ENCODE measurements at regions not wholly inside any gene's neighbourhood (a gene's known extent, or its start where the extent isn't known, plus 50 kb on each side); places are given as distances from the start of the nearest gene placed in this dataset.
A peak's percentile ranks its signal among the peaks of the same experiment; 100 is the strongest.

DNA sequence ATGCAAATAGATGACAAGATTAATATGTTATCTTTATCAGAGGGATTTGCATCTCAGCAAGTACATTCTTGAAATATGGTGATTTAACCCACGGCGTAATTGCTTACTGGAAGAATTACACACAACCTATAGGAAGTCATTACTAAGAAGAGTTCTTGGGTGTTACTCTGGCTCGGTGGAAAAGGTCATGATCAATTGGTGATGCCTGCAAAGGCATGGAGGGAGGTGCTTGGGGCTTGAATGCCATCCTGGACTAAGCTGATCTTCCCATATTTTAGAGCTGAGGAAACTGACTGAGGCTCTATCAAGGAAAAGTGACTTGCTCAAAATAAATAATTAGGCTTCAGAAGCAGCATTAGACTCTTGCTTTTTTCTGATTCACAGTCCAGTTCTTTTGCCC, 137.5 kb upstream of the JUN start:
- peaks cover 17 to 26% of the 10 kb centered on the region in 2 donors for H3K4me1 ChIP-seq
- peak overlapping the region in 1 of 3 donors; percentile 76 for H3K27ac ChIP-seq
- H3K36me3 ChIP-seq: no peaks in the 10 kb centered on the region
- H3K27me3 ChIP-seq: no peaks in the 10 kb centered on the region
- H3K9me3 ChIP-seq: no peaks in the 10 kb centered on the region
- H3K4me3 ChIP-seq (replicated peaks in 1 of 3): no peak overlapping the region
- TF ChIP-seq, protein P1, sequence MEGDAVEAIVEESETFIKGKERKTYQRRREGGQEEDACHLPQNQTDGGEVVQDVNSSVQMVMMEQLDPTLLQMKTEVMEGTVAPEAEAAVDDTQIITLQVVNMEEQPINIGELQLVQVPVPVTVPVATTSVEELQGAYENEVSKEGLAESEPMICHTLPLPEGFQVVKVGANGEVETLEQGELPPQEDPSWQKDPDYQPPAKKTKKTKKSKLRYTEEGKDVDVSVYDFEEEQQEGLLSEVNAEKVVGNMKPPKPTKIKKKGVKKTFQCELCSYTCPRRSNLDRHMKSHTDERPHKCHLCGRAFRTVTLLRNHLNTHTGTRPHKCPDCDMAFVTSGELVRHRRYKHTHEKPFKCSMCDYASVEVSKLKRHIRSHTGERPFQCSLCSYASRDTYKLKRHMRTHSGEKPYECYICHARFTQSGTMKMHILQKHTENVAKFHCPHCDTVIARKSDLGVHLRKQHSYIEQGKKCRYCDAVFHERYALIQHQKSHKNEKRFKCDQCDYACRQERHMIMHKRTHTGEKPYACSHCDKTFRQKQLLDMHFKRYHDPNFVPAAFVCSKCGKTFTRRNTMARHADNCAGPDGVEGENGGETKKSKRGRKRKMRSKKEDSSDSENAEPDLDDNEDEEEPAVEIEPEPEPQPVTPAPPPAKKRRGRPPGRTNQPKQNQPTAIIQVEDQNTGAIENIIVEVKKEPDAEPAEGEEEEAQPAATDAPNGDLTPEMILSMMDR (IDR thresholded peaks at IDR 0.05): no peak
- TF ChIP-seq POLR2A (IDR thresholded peaks at IDR 0.05): no peak
- DNase-seq: no peak
- 96 to 97% methylated on average over 3 of the region's 3 CpGs for WGBS, 2 donors
- intact Hi-C loops (cut with DNase I): loop anchor here (10.0 kb wide), 1 partner anchor 127 kb away; no protein-coding TSS in a partner anchor

DNA sequence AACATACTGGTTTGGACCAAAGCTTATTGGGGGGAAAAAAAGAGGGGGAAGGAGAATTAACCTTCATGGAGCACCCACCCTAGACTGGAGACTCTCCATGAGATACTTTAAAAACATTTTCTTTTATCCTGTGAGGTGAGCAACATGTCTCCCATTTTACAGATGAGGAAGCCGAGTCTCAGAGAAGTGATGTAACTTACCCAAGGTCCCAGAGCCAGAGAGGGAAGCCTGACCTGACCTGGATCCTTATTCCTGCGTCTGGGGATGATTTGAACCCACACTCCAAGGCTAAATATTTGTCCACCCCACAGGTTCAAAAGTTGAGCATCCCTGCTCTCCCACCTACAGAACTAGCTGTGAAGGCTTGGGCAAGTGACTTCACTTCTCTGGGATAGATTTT, 137.9 kb upstream of the JUN start:
- WGBS, 2 donors: 93 to 100% methylated on average over 2 of the region's 2 CpGs
- H3K36me3 ChIP-seq: no peaks in the 10 kb centered on the region
- H3K27ac ChIP-seq: peak overlapping the region; percentile 46 to 91 (median 76)
- H3K4me1 ChIP-seq: peaks cover 21 to 30% of the 10 kb centered on the region in 2 donors
- intact Hi-C loops (cut with DNase I): loop anchor here (10.0 kb wide), 1 partner anchor 127 kb away; no protein-coding TSS in a partner anchor
- no peaks in the 10 kb centered on the region for H3K9me3 ChIP-seq
- no peak for TF ChIP-seq POLR2A (IDR thresholded peaks at IDR 0.05)
- TF ChIP-seq, protein P1 (IDR thresholded peaks at IDR 0.05): no peak
- DNase-seq: no peak
- no peaks in the 10 kb centered on the region for H3K27me3 ChIP-seq
- no peak overlapping the region for H3K4me3 ChIP-seq (replicated peaks in 1 of 3)

DNA sequence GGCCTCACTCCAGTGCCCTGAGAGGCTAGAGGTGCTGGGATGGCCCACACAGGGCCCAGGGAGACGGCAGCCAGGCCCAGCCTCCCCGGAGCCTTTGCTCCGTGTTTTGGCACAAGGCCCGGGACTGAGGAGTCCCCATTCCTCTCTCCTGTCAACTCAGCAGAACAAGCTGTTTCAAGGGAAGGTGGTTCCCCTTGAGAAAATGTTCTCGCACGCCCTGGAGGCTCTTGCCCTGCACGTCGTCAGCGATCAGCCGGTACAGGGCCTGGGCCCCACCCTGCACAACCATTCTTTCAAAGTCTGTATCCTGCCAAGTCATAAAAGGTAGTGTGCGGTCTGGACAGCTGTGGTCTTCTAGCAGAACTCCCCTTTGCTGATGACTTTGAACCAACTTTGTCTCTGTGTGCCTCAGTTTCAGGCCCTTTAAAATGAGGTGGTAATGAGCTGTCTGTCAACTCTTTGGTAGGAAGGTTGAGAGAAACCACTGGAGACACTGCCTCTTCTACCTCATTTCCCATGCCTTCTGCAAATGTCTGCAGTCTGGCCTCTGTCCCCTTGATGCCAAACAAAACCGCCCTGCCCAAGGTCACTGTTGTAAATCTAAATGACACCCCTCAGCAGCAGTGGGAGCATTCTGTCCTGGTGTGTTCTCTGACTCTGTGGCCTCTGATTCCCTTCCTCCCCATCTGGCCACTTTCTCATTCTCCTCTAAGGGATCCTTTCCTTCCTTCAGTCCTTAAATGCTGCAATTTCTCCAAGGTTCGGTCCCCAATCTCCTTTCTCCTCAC, 138.6 kb upstream of the JUN start:
- WGBS, 2 donors: 18 to 37% methylated on average over 13 of the region's 13 CpGs

DNA sequence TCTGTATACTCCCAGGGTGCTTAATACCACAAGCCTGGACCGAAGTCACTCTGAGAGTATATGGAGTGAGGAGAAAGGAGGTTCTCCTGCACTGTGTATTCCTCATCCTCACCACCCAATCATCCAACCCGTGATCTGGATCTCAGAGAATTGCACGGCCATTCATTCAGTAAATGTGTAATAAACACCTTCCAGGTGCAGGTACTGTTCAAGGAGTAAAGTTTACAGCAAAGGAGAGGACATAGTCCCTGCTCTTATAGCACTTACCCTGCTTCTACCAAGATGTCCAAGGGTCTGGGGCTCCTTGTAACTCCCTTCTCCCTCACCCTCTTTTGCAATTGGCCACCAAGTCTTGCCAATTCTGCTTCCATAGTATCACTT, 139.2 kb upstream of the JUN start:
- Histone ChIP-seq H3K9me3 (no peaks in the 10 kb centered on the region), H3K27ac (peak overlapping the region; percentile 76 to 91 (median 87)), H3K27me3 (no peaks in the 10 kb centered on the region), H3K36me3 (no peaks in the 10 kb centered on the region), H3K4me3 (replicated peaks in 1 of 3) (no peak overlapping the region), H3K4me1 (peaks cover 35 to 41% of the 10 kb centered on the region in 2 donors)
- intact Hi-C loops (cut with DNase I): loop anchor here (10.0 kb wide), 1 partner anchor 128 kb away; no protein-coding TSS in a partner anchor
- TF ChIP-seq, protein P1 (IDR thresholded peaks at IDR 0.05): no peak
- TF ChIP-seq POLR2A (IDR thresholded peaks at IDR 0.05): no peak
- 91 to 96% methylated on average over 3 of the region's 3 CpGs for WGBS, 2 donors
- DNase-seq: no peak

More for the DNA sequence above, 138.6 kb upstream of the JUN start:
- Histone ChIP-seq H3K27me3 (no peaks in the 10 kb centered on the region), H3K27ac (peak overlapping the region; percentile 76 to 91 (median 87)), H3K9me3 (no peaks in the 10 kb centered on the region), H3K4me3 (replicated peaks in 1 of 3) (no peak overlapping the region), H3K36me3 (no peaks in the 10 kb centered on the region), H3K4me1 (peaks cover 29 to 35% of the 10 kb centered on the region in 2 donors)
- TF ChIP-seq, protein P1 (IDR thresholded peaks at IDR 0.05): no peak
- TF ChIP-seq POLR2A (IDR thresholded peaks at IDR 0.05): peak in 1 of 2 donors; percentile 67
- DNase-seq: peak; percentile 97 to 98
- intact Hi-C loops (cut with DNase I): loop anchor here (10.0 kb wide), 1 partner anchor 128 kb away; no protein-coding TSS in a partner anchor

DNA sequence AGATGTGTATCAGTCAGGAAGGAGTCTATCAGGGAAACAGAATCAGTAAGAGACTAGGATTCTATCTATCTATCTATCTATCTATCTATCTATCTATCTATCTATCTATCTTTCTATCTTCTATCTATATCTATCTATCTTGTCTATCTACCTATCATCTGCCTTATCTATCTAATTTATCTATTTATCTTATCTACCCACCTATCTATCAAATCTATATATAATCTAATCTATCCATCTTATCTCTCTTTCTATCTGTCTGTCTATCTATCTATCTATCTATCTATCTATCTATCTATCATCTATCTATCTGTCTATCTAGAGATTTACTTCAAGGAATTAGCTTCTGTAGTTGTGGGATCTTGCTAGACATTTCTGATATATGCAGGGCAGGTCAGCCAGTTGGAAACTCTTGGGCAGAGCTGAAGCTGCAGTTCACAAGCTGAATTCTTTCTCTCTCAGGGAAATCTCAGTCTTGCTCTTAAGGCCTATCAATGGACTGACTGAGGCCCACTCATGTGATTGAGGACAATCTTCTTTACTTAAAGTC, 140.2 kb upstream of the JUN start:
- TF ChIP-seq, protein P1 (IDR thresholded peaks at IDR 0.05): no peak
- TF ChIP-seq POLR2A (IDR thresholded peaks at IDR 0.05): no peak
- Histone ChIP-seq H3K36me3 (no peaks in the 10 kb centered on the region), H3K9me3 (no peaks in the 10 kb centered on the region), H3K4me1 (peaks cover 38 to 41% of the 10 kb centered on the region in 2 donors), H3K27me3 (no peaks in the 10 kb centered on the region), H3K4me3 (replicated peaks in 1 of 3) (no peak overlapping the region), H3K27ac (no peak overlapping the region)
- intact Hi-C loops (cut with DNase I): loop anchor here (10.0 kb wide), 1 partner anchor 129 kb away; no protein-coding TSS in a partner anchor
- no peak for DNase-seq

All from thyroid gland (tissue), 4 donors.